ENCODE measurements at regions not wholly inside any gene's neighbourhood (a gene's known extent, or its start where the extent isn't known, plus 50 kb on each side); places are given as distances from the start of the nearest gene placed in this dataset.

- Histone ChIP-seq H3K27me3 (replicated peaks; ENCODE audit: control insufficient read depth, insufficient read depth, low read length, poor library complexity, severe bottlenecking) (no peaks in the 10 kb centered on the region), H3K27ac (ENCODE audit: insufficient read depth, low read length, poor library complexity, severe bottlenecking) (no peak overlapping the region), H3K4me3 (ENCODE audit: insufficient read depth, low read depth, low read length, poor library complexity, severe bottlenecking) (no peak overlapping the region), H3K36me3 (ENCODE audit: control insufficient read depth, insufficient read depth, low read length) (no peaks in the 10 kb centered on the region), H3K4me1 (ENCODE audit: control insufficient read depth, insufficient read depth, low read length, poor library complexity, severe bottlenecking) (no peaks in the 10 kb centered on the region), H3K9me3 (ENCODE audit: control insufficient read depth, low read length) (no peaks in the 10 kb centered on the region)
- DNase-seq: no peak
Observed at GRCh38 chr11:26095340-26095739, 236.6 kb upstream of the ANO3 start.

GRCh38 chr11:26096451-26096850 is 235.5 kb upstream of the ANO3 start:
- H3K36me3 ChIP-seq (ENCODE audit: control insufficient read depth, insufficient read depth, low read length): no peaks in the 10 kb centered on the region
- DNase-seq: no peak
- H3K9me3 ChIP-seq (ENCODE audit: control insufficient read depth, low read length): no peaks in the 10 kb centered on the region
- no peak overlapping the region for H3K27ac ChIP-seq (ENCODE audit: insufficient read depth, low read length, poor library complexity, severe bottlenecking)
- H3K27me3 ChIP-seq (replicated peaks; ENCODE audit: control insufficient read depth, insufficient read depth, low read length, poor library complexity, severe bottlenecking): no peaks in the 10 kb centered on the region
- H3K4me3 ChIP-seq (ENCODE audit: insufficient read depth, low read depth, low read length, poor library complexity, severe bottlenecking): no peak overlapping the region
- H3K4me1 ChIP-seq (ENCODE audit: control insufficient read depth, insufficient read depth, low read length, poor library complexity, severe bottlenecking): no peaks in the 10 kb centered on the region

GRCh38 chr11:26102325-26102724 is 229.6 kb upstream of the ANO3 start:
- Histone ChIP-seq H3K4me3 (ENCODE audit: insufficient read depth, low read depth, low read length, poor library complexity, severe bottlenecking) (no peak overlapping the region), H3K27ac (ENCODE audit: insufficient read depth, low read length, poor library complexity, severe bottlenecking) (no peak overlapping the region), H3K9me3 (ENCODE audit: control insufficient read depth, low read length) (no peaks in the 10 kb centered on the region), H3K36me3 (ENCODE audit: control insufficient read depth, insufficient read depth, low read length) (no peaks in the 10 kb centered on the region), H3K4me1 (ENCODE audit: control insufficient read depth, insufficient read depth, low read length, poor library complexity, severe bottlenecking) (no peaks in the 10 kb centered on the region), H3K27me3 (replicated peaks; ENCODE audit: control insufficient read depth, insufficient read depth, low read length, poor library complexity, severe bottlenecking) (no peaks in the 10 kb centered on the region)
- DNase-seq: no peak

- no peak overlapping the region for H3K27ac ChIP-seq (ENCODE audit: insufficient read depth, low read length, poor library complexity, severe bottlenecking)
- H3K4me1 ChIP-seq (ENCODE audit: control insufficient read depth, insufficient read depth, low read length, poor library complexity, severe bottlenecking): no peaks in the 10 kb centered on the region
- no peak for DNase-seq
- H3K27me3 ChIP-seq (replicated peaks; ENCODE audit: control insufficient read depth, insufficient read depth, low read length, poor library complexity, severe bottlenecking): no peaks in the 10 kb centered on the region
- H3K36me3 ChIP-seq (ENCODE audit: control insufficient read depth, insufficient read depth, low read length): no peaks in the 10 kb centered on the region
- no peak overlapping the region for H3K4me3 ChIP-seq (ENCODE audit: insufficient read depth, low read depth, low read length, poor library complexity, severe bottlenecking)
- H3K9me3 ChIP-seq (ENCODE audit: control insufficient read depth, low read length): no peaks in the 10 kb centered on the region
Observed at GRCh38 chr11:26105762-26106423, 226.0 kb upstream of the ANO3 start.

GRCh38 chr11:26106726-26107125 is 225.2 kb upstream of the ANO3 start:
- Histone ChIP-seq H3K27me3 (replicated peaks; ENCODE audit: control insufficient read depth, insufficient read depth, low read length, poor library complexity, severe bottlenecking) (no peaks in the 10 kb centered on the region), H3K4me1 (ENCODE audit: control insufficient read depth, insufficient read depth, low read length, poor library complexity, severe bottlenecking) (no peaks in the 10 kb centered on the region), H3K4me3 (ENCODE audit: insufficient read depth, low read depth, low read length, poor library complexity, severe bottlenecking) (no peak overlapping the region), H3K27ac (ENCODE audit: insufficient read depth, low read length, poor library complexity, severe bottlenecking) (no peak overlapping the region), H3K9me3 (ENCODE audit: control insufficient read depth, low read length) (no peaks in the 10 kb centered on the region), H3K36me3 (ENCODE audit: control insufficient read depth, insufficient read depth, low read length) (no peaks in the 10 kb centered on the region)
- no peak for DNase-seq

- no peak overlapping the region for H3K27ac ChIP-seq (ENCODE audit: insufficient read depth, low read length, poor library complexity, severe bottlenecking)
- no peak overlapping the region for H3K4me3 ChIP-seq (ENCODE audit: insufficient read depth, low read depth, low read length, poor library complexity, severe bottlenecking)
- H3K4me1 ChIP-seq (ENCODE audit: control insufficient read depth, insufficient read depth, low read length, poor library complexity, severe bottlenecking): no peaks in the 10 kb centered on the region
- no peaks in the 10 kb centered on the region for H3K36me3 ChIP-seq (ENCODE audit: control insufficient read depth, insufficient read depth, low read length)
- H3K27me3 ChIP-seq (replicated peaks; ENCODE audit: control insufficient read depth, insufficient read depth, low read length, poor library complexity, severe bottlenecking): no peaks in the 10 kb centered on the region
- DNase-seq: no peak
- H3K9me3 ChIP-seq (ENCODE audit: control insufficient read depth, low read length): no peaks in the 10 kb centered on the region
Observed at GRCh38 chr11:26109658-26110368, 222.1 kb upstream of the ANO3 start.

- no peak overlapping the region for H3K27ac ChIP-seq (ENCODE audit: insufficient read depth, low read length, poor library complexity, severe bottlenecking)
- no peaks in the 10 kb centered on the region for H3K36me3 ChIP-seq (ENCODE audit: control insufficient read depth, insufficient read depth, low read length)
- H3K27me3 ChIP-seq (replicated peaks; ENCODE audit: control insufficient read depth, insufficient read depth, low read length, poor library complexity, severe bottlenecking): no peaks in the 10 kb centered on the region
- DNase-seq: no peak
- no peaks in the 10 kb centered on the region for H3K4me1 ChIP-seq (ENCODE audit: control insufficient read depth, insufficient read depth, low read length, poor library complexity, severe bottlenecking)
- H3K9me3 ChIP-seq (ENCODE audit: control insufficient read depth, low read length): no peaks in the 10 kb centered on the region
- H3K4me3 ChIP-seq (ENCODE audit: insufficient read depth, low read depth, low read length, poor library complexity, severe bottlenecking): no peak overlapping the region
Observed at GRCh38 chr11:26112264-26112663, 219.7 kb upstream of the ANO3 start.

- DNase-seq: no peak
- H3K9me3 ChIP-seq (ENCODE audit: control insufficient read depth, low read length): no peaks in the 10 kb centered on the region
- H3K27ac ChIP-seq (ENCODE audit: insufficient read depth, low read length, poor library complexity, severe bottlenecking): no peak overlapping the region
- no peaks in the 10 kb centered on the region for H3K27me3 ChIP-seq (replicated peaks; ENCODE audit: control insufficient read depth, insufficient read depth, low read length, poor library complexity, severe bottlenecking)
- H3K4me3 ChIP-seq (ENCODE audit: insufficient read depth, low read depth, low read length, poor library complexity, severe bottlenecking): no peak overlapping the region
- no peaks in the 10 kb centered on the region for H3K36me3 ChIP-seq (ENCODE audit: control insufficient read depth, insufficient read depth, low read length)
- no peaks in the 10 kb centered on the region for H3K4me1 ChIP-seq (ENCODE audit: control insufficient read depth, insufficient read depth, low read length, poor library complexity, severe bottlenecking)
Observed at GRCh38 chr11:26121466-26121865, 210.5 kb upstream of the ANO3 start.

- no peaks in the 10 kb centered on the region for H3K9me3 ChIP-seq (ENCODE audit: control insufficient read depth, low read length)
- H3K4me1 ChIP-seq (ENCODE audit: control insufficient read depth, insufficient read depth, low read length, poor library complexity, severe bottlenecking): no peaks in the 10 kb centered on the region
- no peaks in the 10 kb centered on the region for H3K27me3 ChIP-seq (replicated peaks; ENCODE audit: control insufficient read depth, insufficient read depth, low read length, poor library complexity, severe bottlenecking)
- H3K36me3 ChIP-seq (ENCODE audit: control insufficient read depth, insufficient read depth, low read length): no peaks in the 10 kb centered on the region
- no peak for DNase-seq
- H3K4me3 ChIP-seq (ENCODE audit: insufficient read depth, low read depth, low read length, poor library complexity, severe bottlenecking): no peak overlapping the region
- H3K27ac ChIP-seq (ENCODE audit: insufficient read depth, low read length, poor library complexity, severe bottlenecking): no peak overlapping the region
Observed at GRCh38 chr11:26126741-26127140, 205.2 kb upstream of the ANO3 start.

- Histone ChIP-seq H3K9me3 (ENCODE audit: control insufficient read depth, low read length) (no peaks in the 10 kb centered on the region), H3K4me3 (ENCODE audit: insufficient read depth, low read depth, low read length, poor library complexity, severe bottlenecking) (no peak overlapping the region), H3K27ac (ENCODE audit: insufficient read depth, low read length, poor library complexity, severe bottlenecking) (no peak overlapping the region), H3K27me3 (replicated peaks; ENCODE audit: control insufficient read depth, insufficient read depth, low read length, poor library complexity, severe bottlenecking) (no peaks in the 10 kb centered on the region), H3K36me3 (ENCODE audit: control insufficient read depth, insufficient read depth, low read length) (no peaks in the 10 kb centered on the region), H3K4me1 (ENCODE audit: control insufficient read depth, insufficient read depth, low read length, poor library complexity, severe bottlenecking) (no peaks in the 10 kb centered on the region)
- DNase-seq: no peak
Observed at GRCh38 chr11:26127336-26127735, 204.6 kb upstream of the ANO3 start.

All from effector memory CD4-positive, alpha-beta T cell (primary cell).